ENCODE measurements at regions not wholly inside any gene's neighbourhood (a gene's known extent, or its start where the extent isn't known, plus 50 kb on each side); places are given as distances from the start of the nearest gene placed in this dataset.

DNA sequence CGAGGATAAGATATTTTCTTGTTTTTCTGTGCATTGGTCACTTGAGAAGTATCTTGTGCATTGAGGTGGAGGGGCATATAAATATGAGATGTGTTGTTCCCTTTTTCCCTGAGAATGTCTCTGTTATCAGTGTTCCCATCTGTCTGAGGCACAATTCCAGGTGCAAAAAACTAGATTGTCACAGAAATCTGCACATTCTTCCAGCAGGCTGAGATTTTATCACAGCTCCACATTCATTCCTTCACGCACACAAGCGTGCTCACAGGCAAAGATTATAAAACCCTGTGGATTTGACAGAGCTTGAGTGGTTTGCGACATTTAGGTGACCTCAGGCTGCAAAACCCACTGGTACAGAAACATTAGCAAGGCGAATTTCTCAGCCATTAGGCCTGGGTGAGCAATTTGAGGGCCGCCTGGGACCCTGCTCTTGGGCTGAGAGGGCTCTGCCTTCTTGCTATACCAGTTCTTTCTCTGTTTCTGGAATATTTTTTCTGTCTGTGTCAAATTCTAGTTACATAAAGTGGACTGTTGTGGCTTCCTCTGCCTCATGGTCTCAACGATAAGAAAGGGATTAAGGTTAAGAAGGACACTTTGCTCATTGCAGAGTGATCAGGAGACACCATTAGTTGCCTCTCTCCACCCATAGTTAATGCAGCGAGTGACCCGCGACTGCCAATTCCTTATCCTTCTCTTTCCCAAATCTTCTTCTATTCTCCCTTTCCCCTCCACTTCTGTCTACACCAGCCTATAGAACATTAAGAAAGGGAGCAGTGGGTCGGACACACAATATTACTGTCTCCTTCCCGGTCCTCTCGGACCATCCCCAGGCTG lies 86.7 kb upstream of the C1QTNF7 start:
- H3K27ac Mint-ChIP-seq = no peak overlapping the region
- no peak overlapping the region for H3K4me3 Mint-ChIP-seq
- no peaks in the 10 kb centered on the region for H3K9me3 Mint-ChIP-seq
- no peak for DNase-seq
- ATAC-seq = no peak
- H3K27me3 Mint-ChIP-seq = peaks cover 2% of the 10 kb centered on the region
- H3K36me3 Mint-ChIP-seq (ENCODE audit: low read depth) = no peaks in the 10 kb centered on the region
- H3K4me1 Mint-ChIP-seq = peaks cover 2% of the 10 kb centered on the region

- H3K4me3 Mint-ChIP-seq = no peak overlapping the region
- H3K9me3 Mint-ChIP-seq = no peaks in the 10 kb centered on the region
- no peak for DNase-seq
- peaks cover 2% of the 10 kb centered on the region for H3K4me1 Mint-ChIP-seq
- no peaks in the 10 kb centered on the region for H3K36me3 Mint-ChIP-seq (ENCODE audit: low read depth)
- H3K27ac Mint-ChIP-seq = no peak overlapping the region
- H3K27me3 Mint-ChIP-seq = peaks cover 2% of the 10 kb centered on the region
- no peak for ATAC-seq
Observed at GRCh38 chr4:15341733-15342300, 86.0 kb upstream of the C1QTNF7 start.

- no peaks in the 10 kb centered on the region for H3K36me3 Mint-ChIP-seq (ENCODE audit: low read depth)
- H3K4me1 Mint-ChIP-seq = no peaks in the 10 kb centered on the region
- H3K27ac Mint-ChIP-seq = no peak overlapping the region
- no peak overlapping the region for H3K4me3 Mint-ChIP-seq
- ATAC-seq (no peak), DNase-seq (no peak)
- no peaks in the 10 kb centered on the region for H3K9me3 Mint-ChIP-seq
- H3K27me3 Mint-ChIP-seq = peaks cover 2% of the 10 kb centered on the region
Observed at GRCh38 chr4:15343000-15343399, 84.8 kb upstream of the C1QTNF7 start.

- peaks cover 2% of the 10 kb centered on the region for H3K27me3 Mint-ChIP-seq
Observed at GRCh38 chr4:15343581-15343980, 84.3 kb upstream of the C1QTNF7 start.

DNA sequence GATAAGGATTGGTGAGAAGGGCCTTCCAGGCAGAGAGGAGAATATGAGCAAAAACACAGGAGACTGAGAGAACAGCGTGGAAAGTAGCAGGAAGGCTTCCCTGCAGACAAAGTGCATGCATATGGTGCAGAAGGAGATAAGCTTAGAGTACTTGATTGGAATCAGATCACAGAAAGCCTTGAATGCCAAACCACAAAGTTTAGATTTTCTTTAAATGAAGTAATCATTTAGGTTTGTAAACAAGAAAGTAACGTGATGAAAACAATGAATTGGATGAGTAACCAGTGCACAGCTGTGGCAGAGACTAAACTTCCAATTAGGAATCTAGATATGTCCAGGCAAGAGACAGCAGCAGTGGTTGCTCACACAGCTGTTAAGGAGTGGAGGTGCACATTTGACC lies 83.8 kb upstream of the C1QTNF7 start:
- no peaks in the 10 kb centered on the region for H3K4me1 Mint-ChIP-seq

More at GRCh38 chr4:15343581-15343980, 84.3 kb upstream of the C1QTNF7 start:
- no peaks in the 10 kb centered on the region for H3K4me1 Mint-ChIP-seq
- ATAC-seq (no peak), DNase-seq (no peak)
- no peaks in the 10 kb centered on the region for H3K9me3 Mint-ChIP-seq
- H3K36me3 Mint-ChIP-seq (ENCODE audit: low read depth) = no peaks in the 10 kb centered on the region
- H3K4me3 Mint-ChIP-seq = no peak overlapping the region
- H3K27ac Mint-ChIP-seq = no peak overlapping the region

GRCh38 chr4:15345134-15345533 lies 82.7 kb upstream of the C1QTNF7 start:
- ATAC-seq (no peak), DNase-seq (no peak)
- H3K36me3 Mint-ChIP-seq (ENCODE audit: low read depth) = no peaks in the 10 kb centered on the region
- H3K4me1 Mint-ChIP-seq = peaks cover 6% of the 10 kb centered on the region
- peaks cover 2% of the 10 kb centered on the region for H3K27me3 Mint-ChIP-seq
- H3K4me3 Mint-ChIP-seq = no peak overlapping the region
- no peaks in the 10 kb centered on the region for H3K9me3 Mint-ChIP-seq
- H3K27ac Mint-ChIP-seq = no peak overlapping the region

More for the DNA sequence above, 83.8 kb upstream of the C1QTNF7 start:
- Mint-ChIP-seq H3K9me3 (no peaks in the 10 kb centered on the region), H3K27me3 (peaks cover 2% of the 10 kb centered on the region), H3K27ac (no peak overlapping the region), H3K4me3 (no peak overlapping the region), H3K36me3 (ENCODE audit: low read depth) (no peaks in the 10 kb centered on the region)
- no peak for DNase-seq
- no peak for ATAC-seq

GRCh38 chr4:15348236-15348635 lies 79.6 kb upstream of the C1QTNF7 start:
- ATAC-seq (no peak), DNase-seq (no peak)
- H3K4me1 Mint-ChIP-seq = peaks cover 6% of the 10 kb centered on the region
- no peaks in the 10 kb centered on the region for H3K9me3 Mint-ChIP-seq
- no peak overlapping the region for H3K27ac Mint-ChIP-seq
- no peaks in the 10 kb centered on the region for H3K36me3 Mint-ChIP-seq (ENCODE audit: low read depth)
- H3K27me3 Mint-ChIP-seq = no peaks in the 10 kb centered on the region
- no peak overlapping the region for H3K4me3 Mint-ChIP-seq

DNA sequence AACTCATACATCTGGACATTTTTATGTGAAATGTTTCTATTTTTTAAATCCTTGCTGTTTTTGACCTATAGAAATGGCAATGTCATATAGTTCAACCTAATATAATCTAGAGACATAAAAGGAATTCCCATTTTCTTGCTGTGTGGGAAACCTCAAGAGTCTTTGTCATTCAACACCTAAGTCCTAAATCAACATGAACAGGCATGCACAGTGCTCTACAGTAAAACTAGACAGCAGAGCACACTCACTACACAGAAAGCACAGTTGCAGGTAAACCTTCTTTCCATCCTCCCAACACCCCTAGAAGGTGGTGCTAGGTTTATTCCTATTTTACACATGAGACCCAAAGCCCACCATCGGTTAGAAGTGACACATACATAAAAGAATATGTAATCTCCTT lies 79.1 kb upstream of the C1QTNF7 start:
- Mint-ChIP-seq H3K36me3 (ENCODE audit: low read depth) (no peaks in the 10 kb centered on the region), H3K27ac (no peak overlapping the region), H3K4me1 (peaks cover 6% of the 10 kb centered on the region), H3K9me3 (no peaks in the 10 kb centered on the region), H3K27me3 (peaks cover 2% of the 10 kb centered on the region), H3K4me3 (no peak overlapping the region)
- DNase-seq = no peak
- ATAC-seq = no peak

GRCh38 chr4:15349531-15349935 lies 78.3 kb upstream of the C1QTNF7 start:
- ATAC-seq (peak; percentile 49), DNase-seq (no peak)
- Mint-ChIP-seq H3K36me3 (ENCODE audit: low read depth) (no peaks in the 10 kb centered on the region), H3K27ac (no peak overlapping the region), H3K27me3 (peaks cover 2% of the 10 kb centered on the region), H3K4me3 (no peak overlapping the region), H3K9me3 (no peaks in the 10 kb centered on the region), H3K4me1 (peaks cover 6% of the 10 kb centered on the region)

GRCh38 chr4:15349965-15350364 lies 77.9 kb upstream of the C1QTNF7 start:
- Mint-ChIP-seq H3K36me3 (ENCODE audit: low read depth) (no peaks in the 10 kb centered on the region), H3K4me1 (peaks cover 6% of the 10 kb centered on the region), H3K4me3 (no peak overlapping the region), H3K27ac (no peak overlapping the region), H3K9me3 (no peaks in the 10 kb centered on the region), H3K27me3 (peaks cover 2% of the 10 kb centered on the region)
- ATAC-seq (no peak), DNase-seq (no peak)

GRCh38 chr4:15352524-15352923 lies 75.3 kb upstream of the C1QTNF7 start:
- DNase-seq (no peak), ATAC-seq (no peak)
- H3K27ac Mint-ChIP-seq = no peak overlapping the region
- no peak overlapping the region for H3K4me3 Mint-ChIP-seq
- H3K4me1 Mint-ChIP-seq = peaks cover 6% of the 10 kb centered on the region
- H3K36me3 Mint-ChIP-seq (ENCODE audit: low read depth) = peaks cover 2% of the 10 kb centered on the region
- peaks cover 2% of the 10 kb centered on the region for H3K27me3 Mint-ChIP-seq
- no peaks in the 10 kb centered on the region for H3K9me3 Mint-ChIP-seq

DNA sequence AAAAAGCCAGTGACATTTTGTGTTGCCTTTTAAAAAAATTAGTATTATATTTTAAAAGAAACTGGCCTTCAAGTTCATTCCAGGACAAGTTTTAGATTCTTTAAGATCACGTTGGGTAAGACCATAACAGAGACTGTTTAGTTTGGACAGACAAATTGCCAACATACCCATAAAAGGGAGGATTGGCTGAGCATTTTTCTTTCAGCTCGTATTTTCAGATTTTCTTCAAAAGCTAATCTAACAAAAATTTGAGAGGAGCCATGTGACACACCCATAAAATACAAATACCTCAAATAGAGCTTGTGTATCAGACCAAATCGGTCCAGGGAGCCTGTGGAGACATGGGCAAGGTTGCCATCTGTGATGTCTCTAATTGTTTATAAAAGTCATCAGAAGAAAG lies 74.6 kb upstream of the C1QTNF7 start:
- peaks cover 6% of the 10 kb centered on the region for H3K4me1 Mint-ChIP-seq
- H3K27me3 Mint-ChIP-seq = peaks cover 2% of the 10 kb centered on the region
- no peak overlapping the region for H3K27ac Mint-ChIP-seq
- ATAC-seq = no peak
- H3K4me3 Mint-ChIP-seq = no peak overlapping the region
- peaks cover 2% of the 10 kb centered on the region for H3K36me3 Mint-ChIP-seq (ENCODE audit: low read depth)
- no peak for DNase-seq
- H3K9me3 Mint-ChIP-seq = no peaks in the 10 kb centered on the region

GRCh38 chr4:15354371-15355297 lies 73.2 kb upstream of the C1QTNF7 start:
- Mint-ChIP-seq H3K4me1 (peaks cover 2% of the 10 kb centered on the region), H3K27ac (no peak overlapping the region), H3K36me3 (ENCODE audit: low read depth) (peaks cover 2% of the 10 kb centered on the region), H3K9me3 (no peaks in the 10 kb centered on the region), H3K27me3 (peaks cover 2% of the 10 kb centered on the region), H3K4me3 (no peak overlapping the region)
- ATAC-seq (peak; percentile 43), DNase-seq (no peak)

DNA sequence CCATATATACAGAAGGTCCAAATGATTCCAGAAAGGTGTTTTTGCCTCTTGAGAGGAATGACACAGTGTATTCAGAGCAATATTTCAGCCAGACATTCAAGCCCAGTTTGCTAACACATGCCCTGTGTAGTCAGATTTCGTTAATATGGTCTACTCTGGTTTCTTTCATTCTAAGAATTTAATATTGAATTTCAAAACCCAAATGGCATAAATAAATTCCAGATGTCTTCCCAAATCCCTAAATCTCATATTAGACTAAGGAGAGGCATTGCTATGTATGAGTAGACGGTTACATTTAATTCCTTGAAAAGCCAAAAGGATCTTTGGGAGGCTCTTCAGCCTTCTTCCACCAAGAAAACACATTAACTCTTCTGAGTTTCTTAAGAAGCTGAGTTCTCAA lies 66.3 kb upstream of the C1QTNF7 start:
- Mint-ChIP-seq H3K4me3 (no peak overlapping the region), H3K27me3 (peaks cover 3% of the 10 kb centered on the region), H3K27ac (no peak overlapping the region), H3K9me3 (peaks cover 1% of the 10 kb centered on the region), H3K4me1 (peaks cover 2% of the 10 kb centered on the region), H3K36me3 (ENCODE audit: low read depth) (peaks cover 2% of the 10 kb centered on the region)
- DNase-seq = no peak
- no peak for ATAC-seq
